Mesodermal cell (in vitro differentiated cells): ENCODE measurements at regions not wholly inside any gene's neighbourhood (a gene's known extent, or its start where the extent isn't known, plus 50 kb on each side); places are given as distances from the start of the nearest gene placed in this dataset.

Experiments
- H3K27ac ChIP-seq: 2 replicates; pipeline ENCODE4 v1.7.0; 2013; ENCODE audit warnings: mild to moderate bottlenecking, low read depth, low read length, moderate library complexity; ENCODE audit not compliant: severe bottlenecking
- H3K36me3 ChIP-seq: 2 replicates; pipeline ENCODE4 v1.7.1; 2013; ENCODE audit warnings: mild to moderate bottlenecking, low read length, moderate library complexity; ENCODE audit not compliant: control insufficient read depth, insufficient read depth
- H3K4me1 ChIP-seq: one replicate; pipeline ENCODE4 v1.7.1; 2013; ENCODE audit warnings: mild to moderate bottlenecking, low read length; ENCODE audit not compliant: insufficient read depth, control insufficient read depth, poor library complexity, severe bottlenecking
- H3K4me3 ChIP-seq: 2 replicates; pipeline ENCODE4 v1.7.0; 2013; ENCODE audit warnings: low read length, control low read depth, mild to moderate bottlenecking; ENCODE audit not compliant: insufficient read depth, poor library complexity, severe bottlenecking; ENCODE audit errors: extremely low read depth
- H3K9me3 ChIP-seq: 2 replicates; pipeline ENCODE4 v1.7.1; 2013; ENCODE audit warnings: mild to moderate bottlenecking, low read length, moderate library complexity; ENCODE audit not compliant: control insufficient read depth
- WGBS, 2 experiments: methylation state at CpG; one replicate each; pipeline ENCODE4 v1.1.5; 2013; ENCODE audit warnings: missing lambda C conversion rate in 2 of 2; ENCODE audit not compliant: insufficient coverage in 2 of 2; 5-methylcytosine and 5-hydroxymethylcytosine counted together

DNA sequence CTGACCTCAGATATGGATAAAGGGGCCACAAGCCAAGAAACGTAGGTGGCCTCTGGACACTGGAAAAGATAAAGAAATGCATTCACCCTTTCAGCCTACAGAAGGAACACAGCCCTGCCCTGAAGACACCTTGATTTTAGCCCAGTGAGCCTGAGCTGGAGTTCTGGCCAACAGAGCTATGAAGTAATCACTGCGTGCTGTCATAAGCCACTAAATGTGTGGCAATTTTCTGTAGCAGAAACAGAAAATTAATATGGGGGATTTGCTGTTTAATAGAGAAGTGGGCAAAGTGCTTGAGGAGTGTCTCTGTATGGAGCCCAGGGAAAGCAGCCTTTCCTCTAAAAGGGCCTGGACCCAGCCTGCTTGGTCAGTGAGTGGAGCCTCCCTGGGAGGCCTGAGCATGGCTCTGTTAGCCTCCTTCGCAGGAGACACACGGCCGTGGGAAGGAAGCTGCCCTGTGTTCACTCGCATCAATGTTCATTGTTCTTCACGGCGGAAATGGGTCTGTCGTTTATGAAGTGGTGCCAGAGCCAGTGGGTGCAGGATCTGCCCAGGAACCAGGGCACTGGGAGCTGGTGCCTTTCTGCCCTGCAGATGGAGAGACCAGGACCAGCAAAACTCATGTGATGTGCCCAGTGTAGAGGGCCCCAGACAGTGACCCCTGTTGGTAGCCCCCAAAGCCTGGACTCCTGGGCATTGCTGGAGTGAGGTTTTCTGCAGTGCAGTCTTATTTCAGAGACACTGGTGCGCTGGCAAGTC lies 268.9 kb downstream of the NDUFA10 start:
- no peak overlapping the region for H3K4me3 ChIP-seq
- no peaks in the 10 kb centered on the region for H3K36me3 ChIP-seq
- no peak overlapping the region for H3K27ac ChIP-seq
- peaks cover 26% of the 10 kb centered on the region for H3K4me1 ChIP-seq
- H3K9me3 ChIP-seq, result no peaks in the 10 kb centered on the region
- WGBS, 2 experiments, result 87 to 91% methylated on average over 10 of the region's 10 CpGs

GRCh38 chr2:239753401-239753837 lies 271.7 kb downstream of the NDUFA10 start:
- WGBS, 2 experiments, result 80 to 83% methylated on average over 11 to 12 of the region's 14 CpGs

DNA sequence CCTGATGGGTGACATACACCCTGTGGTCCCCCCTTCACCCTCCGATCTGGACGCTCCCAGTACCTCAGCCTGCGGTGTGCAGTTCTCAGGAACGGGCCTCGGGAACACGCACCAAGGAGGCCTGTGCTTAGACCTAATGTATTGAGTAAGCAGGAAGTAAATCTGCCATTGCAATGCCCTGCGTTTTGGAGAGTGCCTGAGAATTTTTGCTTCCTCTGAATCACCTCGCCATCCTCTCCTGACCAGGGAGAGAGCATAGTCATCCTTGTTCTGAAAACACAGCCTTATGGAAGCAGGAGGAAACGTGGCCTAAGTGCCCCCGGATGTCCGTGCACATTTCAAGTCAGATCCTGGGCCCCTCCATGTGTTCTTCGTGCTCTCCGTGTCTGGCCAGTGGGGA lies 272.2 kb downstream of the NDUFA10 start:
- Histone ChIP-seq H3K36me3 (no peaks in the 10 kb centered on the region), H3K4me1 (peaks cover 16% of the 10 kb centered on the region), H3K4me3 (no peak overlapping the region), H3K27ac (no peak overlapping the region), H3K9me3 (no peaks in the 10 kb centered on the region)
- WGBS, 2 experiments, result 85 to 92% methylated on average over 13 of the region's 13 CpGs

More at GRCh38 chr2:239753401-239753837, 271.7 kb downstream of the NDUFA10 start:
- H3K4me3 ChIP-seq, result no peak overlapping the region
- no peaks in the 10 kb centered on the region for H3K36me3 ChIP-seq
- H3K9me3 ChIP-seq, result no peaks in the 10 kb centered on the region
- H3K27ac ChIP-seq, result no peak overlapping the region
- peaks cover 21% of the 10 kb centered on the region for H3K4me1 ChIP-seq

- no peak overlapping the region for H3K27ac ChIP-seq
Observed at GRCh38 chr2:239751679-239752355, 273.3 kb downstream of the NDUFA10 start.

DNA sequence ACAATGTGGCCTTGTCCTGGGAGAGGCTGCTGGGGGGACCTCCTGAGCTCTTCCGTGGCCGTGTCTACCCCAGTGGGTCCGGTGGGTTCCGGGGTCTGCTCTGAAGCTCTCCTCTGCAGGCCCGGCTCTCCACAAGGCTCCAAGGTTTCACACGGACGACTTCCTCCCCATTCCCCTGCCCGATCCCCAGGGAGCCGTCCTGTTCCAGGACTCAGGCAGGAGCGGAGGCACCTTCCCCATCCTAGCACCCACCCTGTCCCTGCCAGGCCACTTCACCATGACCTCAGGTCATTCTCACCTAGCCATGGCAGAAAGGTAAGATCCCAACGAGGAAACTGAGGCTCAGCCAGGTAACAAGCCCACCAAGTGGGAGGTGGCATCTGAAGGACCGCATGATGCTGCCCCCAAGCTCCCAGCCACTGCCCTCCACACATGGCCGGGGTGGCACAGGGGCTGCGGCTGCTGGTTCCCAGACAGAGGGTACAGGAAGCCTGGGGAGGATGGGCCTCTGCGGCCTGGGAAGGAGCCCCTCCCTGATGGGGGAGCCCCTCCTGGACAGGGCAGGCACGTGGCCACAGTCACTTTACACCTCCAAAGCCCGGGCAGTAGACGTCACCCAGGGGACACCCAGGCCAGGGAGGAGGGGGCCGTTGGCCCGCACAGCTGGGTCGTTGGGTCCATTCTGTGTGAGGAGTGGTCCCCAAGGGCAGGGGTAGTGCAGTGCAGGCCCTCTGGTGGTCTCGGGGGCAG lies 274.0 kb downstream of the NDUFA10 start:
- H3K4me3 ChIP-seq, result no peak overlapping the region
- H3K9me3 ChIP-seq, result no peaks in the 10 kb centered on the region
- 90 to 96% methylated on average over 17 to 18 of the region's 22 CpGs for WGBS, 2 experiments
- H3K4me1 ChIP-seq, result peaks cover 11% of the 10 kb centered on the region
- H3K36me3 ChIP-seq, result no peaks in the 10 kb centered on the region
- H3K27ac ChIP-seq, result no peak overlapping the region

More at GRCh38 chr2:239751679-239752355, 273.3 kb downstream of the NDUFA10 start:
- Histone ChIP-seq H3K9me3 (no peaks in the 10 kb centered on the region), H3K36me3 (no peaks in the 10 kb centered on the region), H3K4me1 (peaks cover 11% of the 10 kb centered on the region), H3K4me3 (no peak overlapping the region)
- WGBS, 2 experiments, result 76 to 85% methylated on average over 19 to 20 of the region's 24 CpGs

DNA sequence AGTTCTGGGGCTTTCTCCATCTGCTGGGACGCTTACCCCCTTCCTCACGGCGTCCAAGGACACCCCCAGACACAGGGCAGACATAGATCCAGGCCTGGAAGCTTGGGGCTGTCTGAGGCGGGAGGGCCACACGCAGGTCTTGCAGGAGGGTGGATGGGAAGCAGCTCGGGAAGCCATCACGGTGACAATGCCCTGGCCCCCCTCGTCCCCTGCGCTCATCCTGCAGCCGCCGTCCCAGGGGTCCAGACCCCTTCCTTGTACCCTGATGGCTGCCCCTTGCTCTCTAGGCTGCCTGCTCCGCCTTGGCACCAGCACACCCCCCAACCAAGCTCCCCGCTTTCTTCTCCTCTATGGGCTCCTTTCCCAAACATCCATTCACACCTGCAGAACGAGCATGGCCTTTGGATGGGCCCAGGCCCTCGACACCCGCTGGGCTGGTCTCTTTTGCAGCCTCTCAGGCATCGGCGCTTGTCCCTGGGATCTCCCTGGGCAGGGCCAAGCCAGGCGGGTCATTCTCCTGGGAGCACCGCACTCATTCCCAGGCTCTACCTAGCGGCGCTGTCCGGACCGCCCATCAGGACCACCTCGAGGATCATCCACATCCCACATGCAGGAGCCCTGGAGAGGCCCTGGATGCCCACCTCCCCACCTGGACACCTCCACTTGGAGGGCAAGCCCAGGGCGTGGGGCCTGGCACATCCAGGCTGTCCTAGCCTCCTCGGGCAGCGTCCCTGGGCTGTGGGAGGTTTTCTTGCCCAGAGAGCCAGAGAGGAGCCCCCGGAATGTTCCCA lies 274.9 kb downstream of the NDUFA10 start:
- Histone ChIP-seq H3K4me3 (no peak overlapping the region), H3K27ac (no peak overlapping the region), H3K4me1 (peaks cover 11% of the 10 kb centered on the region), H3K36me3 (no peaks in the 10 kb centered on the region), H3K9me3 (no peaks in the 10 kb centered on the region)
- 90 to 97% methylated on average over 22 to 23 of the region's 29 CpGs for WGBS, 2 experiments

GRCh38 chr2:239749272-239749873 lies 275.8 kb downstream of the NDUFA10 start:
- Histone ChIP-seq H3K4me3 (no peak overlapping the region), H3K27ac (no peak overlapping the region), H3K36me3 (no peaks in the 10 kb centered on the region), H3K9me3 (no peaks in the 10 kb centered on the region), H3K4me1 (peaks cover 11% of the 10 kb centered on the region)
- 90 to 92% methylated on average over 11 of the region's 12 CpGs for WGBS, 2 experiments

DNA sequence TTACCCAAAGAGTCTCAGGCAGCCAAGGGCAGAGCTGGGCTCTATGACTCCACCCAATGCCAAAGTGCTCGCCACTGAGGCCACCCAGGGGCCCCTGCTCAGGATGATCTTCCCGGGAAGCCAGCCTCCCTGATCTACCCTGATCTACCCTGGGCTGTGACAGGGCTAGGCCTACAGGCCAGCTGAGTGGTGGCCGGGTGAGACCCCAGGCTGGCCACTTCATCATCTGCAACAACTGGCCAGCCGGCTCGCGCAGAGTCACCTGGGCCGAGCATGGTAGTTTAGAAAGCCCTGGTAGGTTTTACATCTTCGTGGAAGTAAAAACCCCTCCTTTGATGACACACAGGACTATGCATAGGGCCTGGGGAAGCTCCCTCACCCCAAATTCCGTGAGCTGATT lies 276.3 kb downstream of the NDUFA10 start:
- peaks cover 11% of the 10 kb centered on the region for H3K4me1 ChIP-seq
- H3K4me3 ChIP-seq, result no peak overlapping the region
- 91 to 96% methylated on average over 8 of the region's 9 CpGs for WGBS, 2 experiments
- no peak overlapping the region for H3K27ac ChIP-seq
- no peaks in the 10 kb centered on the region for H3K36me3 ChIP-seq
- no peaks in the 10 kb centered on the region for H3K9me3 ChIP-seq

- 86 to 96% methylated on average over 2 to 3 of the region's 5 CpGs for WGBS, 2 experiments
- no peaks in the 10 kb centered on the region for H3K9me3 ChIP-seq
- H3K36me3 ChIP-seq, result no peaks in the 10 kb centered on the region
- no peak overlapping the region for H3K4me3 ChIP-seq
- H3K4me1 ChIP-seq, result peaks cover 11% of the 10 kb centered on the region
- H3K27ac ChIP-seq, result no peak overlapping the region
Observed at GRCh38 chr2:239747771-239748170, 277.4 kb downstream of the NDUFA10 start.

GRCh38 chr2:239747274-239747673 lies 277.9 kb downstream of the NDUFA10 start:
- Histone ChIP-seq H3K9me3 (no peaks in the 10 kb centered on the region), H3K36me3 (no peaks in the 10 kb centered on the region), H3K27ac (no peak overlapping the region), H3K4me1 (peaks cover 9% of the 10 kb centered on the region), H3K4me3 (no peak overlapping the region)
- 89 to 91% methylated on average over 14 to 16 of the region's 16 CpGs for WGBS, 2 experiments
